CD4-positive, alpha-beta T cell (primary cell): ENCODE measurements at regions not wholly inside any gene's neighbourhood (a gene's known extent, or its start where the extent isn't known, plus 50 kb on each side); places are given as distances from the start of the nearest gene placed in this dataset.

Source experiments
- ATAC-seq: fragments of 200-7000 bp; cut with Tn5 transposase; one replicate; pipeline ENCODE4 v1.10.0; 2022; ENCODE audit warnings: mild to moderate bottlenecking; ENCODE audit not compliant: poor library complexity
- CTCF ChIA-PET: fragments of 350-600 bp; sonication (Branson Sonifier 250); formaldehyde crosslinking; loops from one replicate; lab custom pipeline; 2021; ENCODE audit warnings: antibody characterized with exemption, inconsistent platforms; lab: Charles Lee
- POLR2A ChIA-PET: fragments of 350-600 bp; sonication (Branson Sonifier 250); formaldehyde crosslinking; loops from one replicate; lab custom pipeline; 2021; ENCODE audit warnings: antibody characterized with exemption, inconsistent platforms; lab: Charles Lee
- DNase-seq, 14 experiments: peaks; one replicate each; pipeline ENCODE4 v3.0.0-alpha.2; 2013 to 2020; ENCODE audit warnings: mixed read lengths in 2 of 14
- H3K27ac ChIP-seq, 2 donors: one replicate each; pipeline versions ENCODE4 v1.5.1 to v1.7.0; 2013; ENCODE audit warnings: low read length in 2 of 2, low read depth in 1 of 2, mild to moderate bottlenecking in 1 of 2
- H3K27me3 ChIP-seq, 2 experiments: 1 replicate in 1 of 2; 2 replicates in 1 of 2; pipeline versions ENCODE4 v1.6.1 to v1.7.0; 2013; ENCODE audit warnings: low read length in 2 of 2, control low read depth in 1 of 2, mild to moderate bottlenecking in 1 of 2, moderate library complexity in 1 of 2; ENCODE audit not compliant: insufficient read depth in 2 of 2, control insufficient read depth in 1 of 2
- H3K36me3 ChIP-seq: one replicate; pipeline ENCODE4 v1.6.1; 2013; ENCODE audit warnings: low read length, control low read depth; ENCODE audit not compliant: insufficient read depth
- H3K4me1 ChIP-seq: one replicate; pipeline ENCODE4 v1.6.1; 2013; ENCODE audit warnings: low read length, control low read depth; ENCODE audit not compliant: insufficient read depth
- H3K4me3 ChIP-seq: one replicate; pipeline ENCODE4 v1.5.1; 2013; ENCODE audit warnings: mild to moderate bottlenecking, low read length, moderate library complexity
- H3K9me3 ChIP-seq, 2 experiments: 1 replicate in 1 of 2; 2 replicates in 1 of 2; pipeline versions ENCODE4 v1.6.1 to v1.7.0; 2013; ENCODE audit warnings: low read length in 2 of 2, mild to moderate bottlenecking in 2 of 2, control low read depth in 1 of 2, moderate library complexity in 1 of 2; ENCODE audit not compliant: control insufficient read depth in 1 of 2, insufficient read depth in 1 of 2
- H3K27ac Mint-ChIP-seq: one replicate; pipeline ENCODE4 v1.8.0; 2020; ENCODE audit warnings: mixed read lengths
- H3K27me3 Mint-ChIP-seq: one replicate; pipeline ENCODE4 v1.8.0; 2021; ENCODE audit warnings: mixed read lengths
- H3K36me3 Mint-ChIP-seq: one replicate; pipeline ENCODE4 v1.8.0; 2021; ENCODE audit warnings: low read depth, mixed read lengths
- H3K4me1 Mint-ChIP-seq: one replicate; pipeline ENCODE4 v1.8.0; 2021; ENCODE audit warnings: low read depth, mixed read lengths
- H3K4me3 Mint-ChIP-seq: one replicate; pipeline ENCODE4 v1.8.0; 2020; ENCODE audit warnings: mild to moderate bottlenecking, mixed read lengths
- H3K9me3 Mint-ChIP-seq: one replicate; pipeline ENCODE4 v1.8.0; 2020; ENCODE audit warnings: mixed read lengths
- CTCF ChIP-seq: fragments of 200-600 bp; IDR thresholded peaks from one replicate; pipeline ENCODE4 v1.8.0; 2022; ENCODE audit warnings: antibody characterized with exemption, mild to moderate bottlenecking
- intact Hi-C, 2 experiments: fragments of 100-400 bp; cut with DNase I in 1 of 2; cut with micrococcal nuclease in 1 of 2; formaldehyde crosslinking; loops; one replicate each; pipeline versions ENCODE4 v1.15.1 to v1.9.0; 2023 to 2025; cut with DNase I, micrococcal nuclease

- no peak overlapping the region for H3K4me3 Mint-ChIP-seq
- H3K36me3 Mint-ChIP-seq = no peaks in the 10 kb centered on the region
- no peak for ATAC-seq
- intact Hi-C loops = no loop called here
- Histone ChIP-seq H3K27me3 (peaks cover 0 to 5% of the 10 kb centered on the region in 2 experiments), H3K9me3 (no peaks in the 10 kb centered on the region), H3K4me1 (no peaks in the 10 kb centered on the region), H3K27ac (no peak overlapping the region), H3K36me3 (no peaks in the 10 kb centered on the region), H3K4me3 (no peak overlapping the region)
- TF ChIP-seq CTCF = no peak
- DNase-seq = no peak
- H3K27ac Mint-ChIP-seq = no peak overlapping the region
- no peaks in the 10 kb centered on the region for H3K9me3 Mint-ChIP-seq
- peaks cover 12% of the 10 kb centered on the region for H3K4me1 Mint-ChIP-seq
- ChIA-PET POLR2A (no interaction called here), CTCF (no interaction called here)
- H3K27me3 Mint-ChIP-seq = peaks cover 21% of the 10 kb centered on the region
These were observed 169.0 kb downstream of the FTCDNL1 start for GRCh38 chr2:199682001-199682400.

- intact Hi-C loops = no loop called here
- no peak overlapping the region for H3K27ac Mint-ChIP-seq
- no peaks in the 10 kb centered on the region for H3K36me3 Mint-ChIP-seq
- no peaks in the 10 kb centered on the region for H3K4me1 ChIP-seq
- no peaks in the 10 kb centered on the region for H3K9me3 Mint-ChIP-seq
- no peak overlapping the region for H3K4me3 Mint-ChIP-seq
- peaks cover 7% of the 10 kb centered on the region for H3K4me1 Mint-ChIP-seq
- H3K27me3 Mint-ChIP-seq = peaks cover 21% of the 10 kb centered on the region
- no peak for DNase-seq
- H3K4me3 ChIP-seq = no peak overlapping the region
- no peak for TF ChIP-seq CTCF
- no peak for ATAC-seq
- H3K27ac ChIP-seq = no peak overlapping the region
- no peaks in the 10 kb centered on the region for H3K9me3 ChIP-seq
- ChIA-PET CTCF (no interaction called here), POLR2A (no interaction called here)
- peaks cover 0 to 5% of the 10 kb centered on the region in 2 experiments for H3K27me3 ChIP-seq
- H3K36me3 ChIP-seq = no peaks in the 10 kb centered on the region
These were observed 170.5 kb downstream of the FTCDNL1 start for GRCh38 chr2:199680482-199680881.

GRCh38 chr2:199679883-199680282, 171.1 kb downstream of the FTCDNL1 start:
- H3K27me3 ChIP-seq = peaks cover 0 to 5% of the 10 kb centered on the region in 2 experiments
- intact Hi-C loops = no loop called here
- no peaks in the 10 kb centered on the region for H3K9me3 ChIP-seq
- no peak for DNase-seq
- no peak overlapping the region for H3K27ac ChIP-seq
- no peak overlapping the region for H3K4me3 Mint-ChIP-seq
- ChIA-PET CTCF (no interaction called here), POLR2A (no interaction called here)
- H3K36me3 Mint-ChIP-seq = no peaks in the 10 kb centered on the region
- H3K27ac Mint-ChIP-seq = no peak overlapping the region
- TF ChIP-seq CTCF = no peak
- no peaks in the 10 kb centered on the region for H3K9me3 Mint-ChIP-seq
- H3K4me1 ChIP-seq = no peaks in the 10 kb centered on the region
- peaks cover 1% of the 10 kb centered on the region for H3K4me1 Mint-ChIP-seq
- ATAC-seq = no peak
- no peak overlapping the region for H3K4me3 ChIP-seq
- H3K27me3 Mint-ChIP-seq = peaks cover 21% of the 10 kb centered on the region
- H3K36me3 ChIP-seq = no peaks in the 10 kb centered on the region
